GM12892 (cell line): ENCODE measurements at regions not wholly inside any gene's neighbourhood (a gene's known extent, or its start where the extent isn't known, plus 50 kb on each side); places are given as distances from the start of the nearest gene placed in this dataset.

Experiments
- POLR2A ChIP-seq: IDR thresholded peaks from 2 replicates; pipeline ENCODE4 v1.6.1; 2011; ENCODE audit warnings: low read depth, low read length, control low read depth
- POLR2AphosphoS5 ChIP-seq: IDR thresholded peaks from 2 replicates; pipeline ENCODE4 v1.6.1; 2011; ENCODE audit warnings: low read depth, low read length, control low read depth
- TAF1 ChIP-seq: IDR thresholded peaks from 2 replicates; pipeline ENCODE4 v1.6.1; 2011; ENCODE audit warnings: low read depth, mild to moderate bottlenecking, control low read depth, low read length, borderline replicate concordance

DNA sequence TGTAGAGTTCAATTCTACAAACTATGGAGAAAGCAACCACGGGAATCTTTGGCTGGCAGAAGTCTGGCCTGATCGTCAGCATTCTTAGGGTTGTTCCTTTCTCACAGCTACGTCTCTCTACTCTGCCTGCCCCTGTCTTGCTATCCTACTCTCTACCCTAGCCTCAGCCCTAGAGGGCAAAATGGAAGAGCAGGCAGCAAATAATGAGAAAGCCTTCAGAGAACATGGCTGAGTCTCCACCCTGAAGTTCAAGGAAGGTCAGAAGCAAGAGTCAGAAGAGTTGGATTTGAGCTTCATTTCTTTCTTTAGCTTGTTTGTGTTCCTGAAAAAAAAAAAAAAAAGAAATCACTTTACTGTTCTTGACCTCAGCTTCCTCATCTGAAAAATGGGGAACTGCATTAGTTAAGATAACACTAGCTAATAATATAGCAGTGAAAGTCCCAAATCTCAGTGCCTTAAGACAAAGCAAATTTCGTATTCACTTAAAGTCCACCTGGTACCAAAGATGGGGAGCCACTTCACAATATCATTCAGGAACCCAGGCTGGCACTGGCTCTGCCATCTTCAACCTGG, 50.2 kb upstream of the CCND2 start:
- no peak for TF ChIP-seq POLR2AphosphoS5
- no peak for TF ChIP-seq POLR2A
- TF ChIP-seq TAF1, result no peak
